A673 (cell line): ENCODE measurements at regions not wholly inside any gene's neighbourhood (a gene's known extent, or its start where the extent isn't known, plus 50 kb on each side); places are given as distances from the start of the nearest gene placed in this dataset.

Experiments used
- EZH2 ChIP-seq: fragments of 200-600 bp; sonication (generic); IDR thresholded peaks from 2 replicates; pipeline ENCODE4 v1.6.1; 2017; ENCODE audit warnings: borderline replicate concordance, low read depth, mild to moderate bottlenecking, mixed read lengths, antibody characterized with exemption, low read length; ENCODE audit not compliant: poor library complexity, severe bottlenecking
- TF ChIP-seq, protein P1 (sequence below): fragments of 300-800, 200-600 bp; sonication (generic); conservative IDR thresholded peaks from 2 replicates; pipeline ENCODE4 v1.5.1; 2017; ENCODE audit warnings: low read depth, mild to moderate bottlenecking, antibody characterized with exemption, low read length, moderate library complexity, mixed read lengths

DNA sequence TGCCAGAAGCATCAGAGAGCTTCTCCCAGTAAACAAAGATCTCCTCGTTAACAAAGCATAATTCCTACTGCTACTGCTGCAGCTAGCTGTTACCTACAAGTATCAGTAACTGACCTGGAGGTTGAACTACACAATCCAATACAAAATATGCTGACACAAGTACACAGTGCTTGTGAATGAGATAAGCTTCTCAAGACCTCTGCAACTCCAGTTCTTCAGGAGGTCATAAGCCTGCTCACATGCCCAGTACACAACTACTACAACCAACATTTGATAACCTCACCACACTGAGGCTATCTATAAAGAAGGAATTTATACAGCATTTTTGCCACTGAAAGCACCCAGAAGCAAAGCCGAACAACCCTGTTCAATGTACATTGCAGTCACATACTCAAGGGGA lies 66.7 kb upstream of the SMARCAD1 start:
- TF ChIP-seq, protein P1, sequence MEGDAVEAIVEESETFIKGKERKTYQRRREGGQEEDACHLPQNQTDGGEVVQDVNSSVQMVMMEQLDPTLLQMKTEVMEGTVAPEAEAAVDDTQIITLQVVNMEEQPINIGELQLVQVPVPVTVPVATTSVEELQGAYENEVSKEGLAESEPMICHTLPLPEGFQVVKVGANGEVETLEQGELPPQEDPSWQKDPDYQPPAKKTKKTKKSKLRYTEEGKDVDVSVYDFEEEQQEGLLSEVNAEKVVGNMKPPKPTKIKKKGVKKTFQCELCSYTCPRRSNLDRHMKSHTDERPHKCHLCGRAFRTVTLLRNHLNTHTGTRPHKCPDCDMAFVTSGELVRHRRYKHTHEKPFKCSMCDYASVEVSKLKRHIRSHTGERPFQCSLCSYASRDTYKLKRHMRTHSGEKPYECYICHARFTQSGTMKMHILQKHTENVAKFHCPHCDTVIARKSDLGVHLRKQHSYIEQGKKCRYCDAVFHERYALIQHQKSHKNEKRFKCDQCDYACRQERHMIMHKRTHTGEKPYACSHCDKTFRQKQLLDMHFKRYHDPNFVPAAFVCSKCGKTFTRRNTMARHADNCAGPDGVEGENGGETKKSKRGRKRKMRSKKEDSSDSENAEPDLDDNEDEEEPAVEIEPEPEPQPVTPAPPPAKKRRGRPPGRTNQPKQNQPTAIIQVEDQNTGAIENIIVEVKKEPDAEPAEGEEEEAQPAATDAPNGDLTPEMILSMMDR = no peak
- no peak for TF ChIP-seq EZH2
